PC-9 (cell line): ENCODE measurements at regions not wholly inside any gene's neighbourhood (a gene's known extent, or its start where the extent isn't known, plus 50 kb on each side); places are given as distances from the start of the nearest gene placed in this dataset.

Source experiments
- EZH2 ChIP-seq: fragments of 200-600 bp; sonication (generic); IDR thresholded peaks from 2 replicates; pipeline ENCODE4 v1.8.0; 2017; ENCODE audit warnings: antibody characterized with exemption, low read depth
- TF ChIP-seq, protein P1 (sequence below): fragments of 200-600 bp; sonication (generic); conservative IDR thresholded peaks from 2 replicates; pipeline ENCODE4 v1.6.1; 2017; ENCODE audit warnings: mixed run types, antibody characterized with exemption, mild to moderate bottlenecking, moderate library complexity

DNA sequence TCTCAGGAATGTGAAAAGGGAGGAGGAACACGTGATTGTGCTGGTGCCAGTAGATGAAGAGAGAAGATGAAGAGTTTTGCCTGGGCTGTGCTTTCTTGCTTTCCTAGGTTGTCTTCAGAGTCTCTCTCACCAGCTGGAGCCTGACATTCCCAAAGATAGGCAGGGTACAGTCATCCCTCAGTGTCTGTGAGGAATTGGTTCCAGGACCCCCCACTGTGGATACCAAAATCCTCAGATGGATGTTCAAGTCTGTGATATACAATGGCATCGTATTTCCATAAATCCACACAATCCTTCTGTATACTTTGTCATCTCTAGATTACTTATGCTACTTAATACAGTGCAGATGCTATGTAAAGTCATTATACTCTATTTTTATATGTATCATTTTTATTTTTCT is 113.5 kb downstream of the SAMD5 start:
- TF ChIP-seq, protein P1, sequence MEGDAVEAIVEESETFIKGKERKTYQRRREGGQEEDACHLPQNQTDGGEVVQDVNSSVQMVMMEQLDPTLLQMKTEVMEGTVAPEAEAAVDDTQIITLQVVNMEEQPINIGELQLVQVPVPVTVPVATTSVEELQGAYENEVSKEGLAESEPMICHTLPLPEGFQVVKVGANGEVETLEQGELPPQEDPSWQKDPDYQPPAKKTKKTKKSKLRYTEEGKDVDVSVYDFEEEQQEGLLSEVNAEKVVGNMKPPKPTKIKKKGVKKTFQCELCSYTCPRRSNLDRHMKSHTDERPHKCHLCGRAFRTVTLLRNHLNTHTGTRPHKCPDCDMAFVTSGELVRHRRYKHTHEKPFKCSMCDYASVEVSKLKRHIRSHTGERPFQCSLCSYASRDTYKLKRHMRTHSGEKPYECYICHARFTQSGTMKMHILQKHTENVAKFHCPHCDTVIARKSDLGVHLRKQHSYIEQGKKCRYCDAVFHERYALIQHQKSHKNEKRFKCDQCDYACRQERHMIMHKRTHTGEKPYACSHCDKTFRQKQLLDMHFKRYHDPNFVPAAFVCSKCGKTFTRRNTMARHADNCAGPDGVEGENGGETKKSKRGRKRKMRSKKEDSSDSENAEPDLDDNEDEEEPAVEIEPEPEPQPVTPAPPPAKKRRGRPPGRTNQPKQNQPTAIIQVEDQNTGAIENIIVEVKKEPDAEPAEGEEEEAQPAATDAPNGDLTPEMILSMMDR: no peak
- TF ChIP-seq EZH2: no peak
